Rectal smooth muscle tissue (tissue), 1 donor: ENCODE measurements at regions not wholly inside any gene's neighbourhood (a gene's known extent, or its start where the extent isn't known, plus 50 kb on each side); places are given as distances from the start of the nearest gene placed in this dataset.
A peak's percentile ranks its signal among the peaks of the same experiment; 100 is the strongest.

Source experiments
- H3K27ac ChIP-seq: one replicate; pipeline ENCODE4 v1.7.0; 2013; ENCODE audit warnings: low read depth, low read length, inconsistent platforms
- H3K27me3 ChIP-seq: one replicate; pipeline ENCODE4 v1.7.0; 2013; ENCODE audit warnings: low read length; ENCODE audit not compliant: control insufficient read depth, insufficient read depth
- H3K36me3 ChIP-seq: one replicate; pipeline ENCODE4 v1.7.0; 2013; ENCODE audit warnings: low read length; ENCODE audit not compliant: control insufficient read depth, insufficient read depth
- H3K4me1 ChIP-seq: one replicate; pipeline ENCODE4 v1.7.0; 2013; ENCODE audit warnings: low read length; ENCODE audit not compliant: control insufficient read depth, insufficient read depth
- H3K4me3 ChIP-seq: one replicate; pipeline ENCODE4 v1.7.0; 2013; ENCODE audit warnings: low read length
- H3K9ac ChIP-seq: one replicate; pipeline ENCODE4 v1.7.0; 2013; ENCODE audit warnings: low read length

DNA sequence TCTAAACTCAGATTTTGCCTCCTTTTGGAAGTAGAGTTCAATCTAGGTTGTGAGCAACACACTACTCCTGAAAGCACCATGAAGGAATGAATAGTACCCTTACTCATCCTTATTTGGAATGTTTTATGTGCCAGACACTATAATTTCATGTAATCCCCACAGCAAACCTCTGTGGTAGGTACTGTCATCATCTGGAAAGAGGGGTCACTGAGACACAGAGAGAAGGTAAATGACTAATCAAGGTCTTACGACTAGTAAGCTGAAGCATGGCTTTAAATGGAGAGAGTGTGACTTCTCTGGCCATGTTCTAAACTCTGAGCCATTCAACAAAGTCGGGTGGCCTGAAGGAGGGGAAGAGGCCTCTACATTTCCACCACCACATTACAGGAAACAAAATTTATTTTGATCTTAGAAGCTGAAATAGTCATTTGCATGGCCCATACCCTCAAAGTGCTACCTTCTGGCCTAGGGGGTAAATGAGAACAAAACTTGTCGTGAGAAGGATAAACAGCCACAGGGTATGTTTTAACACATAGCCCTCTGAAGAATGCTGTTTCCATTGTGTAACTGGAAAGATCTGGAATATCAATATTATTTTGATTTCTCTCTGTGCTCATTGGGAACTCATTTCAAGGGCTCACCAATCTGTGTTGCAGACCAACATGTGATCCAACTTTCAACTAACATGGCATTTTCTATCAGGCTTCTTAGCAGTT is 180.8 kb upstream of the RFC3 start:
- H3K27me3 ChIP-seq, result no peaks in the 10 kb centered on the region
- H3K27ac ChIP-seq, result no peak overlapping the region
- H3K36me3 ChIP-seq, result no peaks in the 10 kb centered on the region
- peaks cover 12% of the 10 kb centered on the region for H3K4me1 ChIP-seq
- H3K4me3 ChIP-seq, result no peak overlapping the region
- H3K9ac ChIP-seq, result no peak overlapping the region

DNA sequence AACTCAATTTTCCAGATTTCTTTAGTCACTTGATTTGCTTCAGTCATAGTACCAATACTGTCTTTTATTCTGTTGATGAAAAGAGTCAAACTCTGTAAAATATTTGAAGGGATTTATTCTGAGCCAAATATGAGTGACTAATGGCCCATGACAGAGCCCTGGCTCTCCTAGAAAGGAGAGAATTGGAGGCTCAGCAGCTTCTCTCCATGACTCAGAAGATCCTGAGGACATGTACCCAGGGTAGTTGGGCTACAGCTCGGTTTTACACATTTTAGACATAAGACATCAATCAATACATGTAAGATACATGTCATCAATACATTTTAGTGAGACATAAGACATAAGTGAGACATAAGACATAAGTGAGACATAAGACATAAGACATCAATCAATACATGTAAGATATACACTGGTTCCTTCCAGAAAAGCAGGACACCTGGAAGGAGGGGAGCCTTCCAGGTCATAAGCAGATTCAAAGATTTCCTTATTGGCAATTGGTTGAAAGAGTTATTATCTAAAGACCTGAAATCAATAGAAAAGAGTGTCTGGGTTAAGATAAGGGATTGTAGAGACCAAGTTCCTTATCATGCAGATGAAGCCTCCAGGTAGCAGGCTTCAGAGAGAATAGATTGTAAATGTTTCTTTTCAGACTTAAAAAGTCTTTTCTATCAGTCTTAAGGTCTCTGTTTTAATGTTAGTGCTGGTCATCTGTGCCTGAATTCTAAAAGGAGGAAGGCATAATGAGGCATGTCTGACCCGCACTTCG is 179.8 kb upstream of the RFC3 start:
- peak overlapping the region; percentile 7 for H3K27ac ChIP-seq
- H3K4me1 ChIP-seq, result peaks cover 18% of the 10 kb centered on the region
- no peaks in the 10 kb centered on the region for H3K36me3 ChIP-seq
- no peak overlapping the region for H3K9ac ChIP-seq
- no peaks in the 10 kb centered on the region for H3K27me3 ChIP-seq
- no peak overlapping the region for H3K4me3 ChIP-seq

DNA sequence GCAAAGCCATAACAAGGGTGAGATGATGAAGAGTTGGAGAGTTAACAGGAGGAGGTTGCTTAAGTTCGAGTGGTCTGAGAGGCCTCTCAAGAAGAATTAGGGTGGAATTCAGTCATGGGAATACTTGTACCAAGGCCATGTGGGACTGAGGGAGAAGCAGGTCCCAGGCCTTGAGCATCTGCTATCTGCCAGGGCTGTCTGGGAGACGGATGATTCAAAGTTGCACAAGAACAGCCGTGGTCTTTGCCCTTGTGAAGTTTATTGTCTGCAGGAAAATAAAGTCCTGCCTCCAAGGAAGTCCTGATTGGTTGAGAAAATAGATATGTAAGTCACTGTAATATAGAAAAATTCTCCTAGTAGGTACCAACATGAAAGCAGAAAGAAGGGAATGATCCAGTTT is 178.8 kb upstream of the RFC3 start:
- no peak overlapping the region for H3K4me3 ChIP-seq
- peaks cover 20% of the 10 kb centered on the region for H3K4me1 ChIP-seq
- H3K9ac ChIP-seq, result no peak overlapping the region
- H3K27ac ChIP-seq, result no peak overlapping the region
- H3K36me3 ChIP-seq, result no peaks in the 10 kb centered on the region
- no peaks in the 10 kb centered on the region for H3K27me3 ChIP-seq

DNA sequence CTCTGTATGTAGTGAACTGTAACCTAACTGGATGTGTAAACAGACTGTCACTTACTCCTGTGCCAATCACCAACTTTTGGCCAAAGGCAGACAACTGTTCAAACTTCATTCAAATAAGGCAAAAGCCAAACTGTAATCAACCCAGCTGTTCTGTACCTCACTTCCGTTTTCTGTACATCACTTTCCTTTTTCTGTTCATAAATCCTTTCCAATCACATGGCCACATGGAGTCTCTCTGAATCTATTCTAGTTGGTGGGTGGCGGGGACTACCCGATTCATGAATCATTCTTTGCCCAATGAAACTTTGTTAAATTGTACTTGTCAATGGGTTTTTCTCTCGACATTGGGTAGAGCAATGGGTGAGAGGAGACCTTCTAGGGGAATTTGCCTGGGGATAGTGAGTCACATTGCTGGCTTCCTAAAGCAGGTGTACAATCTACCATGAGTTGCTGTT is 178.3 kb upstream of the RFC3 start:
- no peak overlapping the region for H3K9ac ChIP-seq
- H3K27me3 ChIP-seq, result no peaks in the 10 kb centered on the region
- H3K27ac ChIP-seq, result no peak overlapping the region
- H3K4me1 ChIP-seq, result peaks cover 18% of the 10 kb centered on the region
- H3K36me3 ChIP-seq, result no peaks in the 10 kb centered on the region
- no peak overlapping the region for H3K4me3 ChIP-seq

DNA sequence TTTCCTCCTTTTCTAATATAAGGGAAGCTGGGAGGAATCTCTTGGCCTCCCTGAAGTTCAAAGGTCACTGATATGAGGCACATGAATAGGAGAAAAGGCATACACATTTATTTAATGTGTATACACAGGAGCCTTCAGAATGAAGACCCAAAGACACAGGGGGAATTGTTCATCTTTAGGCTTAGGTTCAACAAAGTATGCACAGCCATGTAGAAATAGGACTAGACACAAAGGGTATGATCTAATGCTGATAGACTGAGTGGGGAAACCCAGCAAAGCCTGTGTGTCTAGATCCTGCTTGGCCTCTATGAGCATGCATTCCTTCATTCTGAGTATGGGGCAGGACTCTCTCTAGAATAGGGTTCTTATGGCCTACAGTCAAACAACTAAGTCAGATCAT is 177.1 kb upstream of the RFC3 start:
- Histone ChIP-seq H3K9ac (no peak overlapping the region), H3K27me3 (no peaks in the 10 kb centered on the region), H3K27ac (no peak overlapping the region), H3K4me3 (no peak overlapping the region), H3K4me1 (peaks cover 13% of the 10 kb centered on the region), H3K36me3 (no peaks in the 10 kb centered on the region)

DNA sequence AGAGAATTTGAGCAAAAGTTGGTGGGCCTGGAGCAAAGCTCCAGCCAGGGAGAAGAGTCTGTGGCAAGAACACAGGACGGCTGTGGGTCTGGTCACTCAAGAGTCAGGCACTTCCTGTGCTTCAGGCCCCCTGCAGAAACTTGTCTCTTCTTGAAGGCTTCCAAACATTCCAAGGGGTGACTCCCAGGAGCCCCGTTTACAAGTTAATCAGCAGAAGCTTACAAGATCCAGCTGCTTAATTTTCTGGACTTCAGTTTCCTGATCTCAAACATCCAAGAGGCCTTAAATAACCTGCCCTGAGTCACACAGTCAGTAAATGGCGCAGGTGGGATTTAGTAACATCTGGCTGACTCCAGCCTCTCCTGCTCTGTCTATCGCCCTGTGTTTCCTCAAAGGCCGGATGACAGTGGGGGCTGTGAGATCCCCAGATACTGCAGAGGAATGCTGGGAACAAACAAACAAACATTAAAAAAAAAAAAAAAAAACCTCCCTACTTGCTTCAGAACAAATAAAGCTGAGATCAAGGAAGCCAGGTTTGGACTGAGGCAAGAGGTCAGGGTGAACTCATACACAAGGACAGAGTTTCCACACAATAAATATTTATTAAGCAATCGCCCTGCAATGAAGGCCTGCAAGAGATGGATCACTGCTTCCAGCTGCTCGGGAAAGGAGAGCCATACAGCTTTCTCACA is 175.4 kb upstream of the RFC3 start:
- Histone ChIP-seq H3K4me1 (peaks cover 13% of the 10 kb centered on the region), H3K27me3 (no peaks in the 10 kb centered on the region), H3K9ac (no peak overlapping the region), H3K36me3 (no peaks in the 10 kb centered on the region), H3K4me3 (no peak overlapping the region), H3K27ac (peak overlapping the region; percentile 34)

DNA sequence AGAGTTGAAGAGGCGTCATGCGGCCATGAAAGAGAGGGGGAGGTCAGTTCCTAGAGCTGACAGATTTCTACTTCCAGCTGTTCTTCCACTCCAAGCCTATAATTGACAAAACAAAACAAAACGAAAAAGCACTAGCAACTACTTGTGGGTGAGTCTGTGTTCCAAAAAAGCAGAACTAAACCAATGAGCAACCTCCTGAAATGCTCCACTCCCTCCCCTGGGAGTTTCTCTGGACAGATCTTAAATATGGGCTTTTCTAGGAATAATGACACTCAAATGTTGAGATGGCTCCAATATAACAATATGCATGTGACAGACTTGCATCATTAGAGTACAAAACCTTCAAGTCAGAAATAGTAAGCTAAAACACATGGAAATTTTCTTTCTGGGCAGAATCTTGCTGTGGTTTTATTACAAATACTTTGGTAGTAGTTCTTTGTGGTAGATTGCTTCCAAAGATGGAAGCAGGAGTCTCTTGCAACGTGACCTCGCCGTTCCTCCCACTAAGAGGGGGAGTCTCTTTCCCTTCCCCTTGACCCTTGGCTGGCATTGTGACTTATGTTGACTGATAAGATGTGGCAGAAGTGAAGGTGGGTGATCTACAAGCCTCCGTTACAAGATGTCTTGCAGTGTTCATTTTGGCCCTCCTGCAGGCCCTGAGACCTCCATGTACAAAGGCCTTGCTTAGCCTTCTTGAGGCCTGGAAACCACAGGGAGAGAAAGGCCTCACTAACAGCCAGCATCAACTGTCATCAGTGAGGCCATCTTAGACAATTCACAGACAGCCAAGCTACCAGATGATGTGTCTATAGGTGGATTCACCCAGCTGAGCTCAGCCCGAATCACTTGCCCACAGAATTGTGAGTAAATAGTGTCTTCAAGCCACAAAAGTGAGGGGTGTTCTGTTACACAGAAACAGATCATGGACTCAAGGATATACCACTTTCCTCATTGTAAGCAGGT is 173.1 kb upstream of the RFC3 start:
- H3K27ac ChIP-seq, result peak overlapping the region; percentile 8
- H3K36me3 ChIP-seq, result no peaks in the 10 kb centered on the region
- no peaks in the 10 kb centered on the region for H3K27me3 ChIP-seq
- H3K9ac ChIP-seq, result no peak overlapping the region
- no peak overlapping the region for H3K4me3 ChIP-seq
- H3K4me1 ChIP-seq, result peaks cover 10% of the 10 kb centered on the region

DNA sequence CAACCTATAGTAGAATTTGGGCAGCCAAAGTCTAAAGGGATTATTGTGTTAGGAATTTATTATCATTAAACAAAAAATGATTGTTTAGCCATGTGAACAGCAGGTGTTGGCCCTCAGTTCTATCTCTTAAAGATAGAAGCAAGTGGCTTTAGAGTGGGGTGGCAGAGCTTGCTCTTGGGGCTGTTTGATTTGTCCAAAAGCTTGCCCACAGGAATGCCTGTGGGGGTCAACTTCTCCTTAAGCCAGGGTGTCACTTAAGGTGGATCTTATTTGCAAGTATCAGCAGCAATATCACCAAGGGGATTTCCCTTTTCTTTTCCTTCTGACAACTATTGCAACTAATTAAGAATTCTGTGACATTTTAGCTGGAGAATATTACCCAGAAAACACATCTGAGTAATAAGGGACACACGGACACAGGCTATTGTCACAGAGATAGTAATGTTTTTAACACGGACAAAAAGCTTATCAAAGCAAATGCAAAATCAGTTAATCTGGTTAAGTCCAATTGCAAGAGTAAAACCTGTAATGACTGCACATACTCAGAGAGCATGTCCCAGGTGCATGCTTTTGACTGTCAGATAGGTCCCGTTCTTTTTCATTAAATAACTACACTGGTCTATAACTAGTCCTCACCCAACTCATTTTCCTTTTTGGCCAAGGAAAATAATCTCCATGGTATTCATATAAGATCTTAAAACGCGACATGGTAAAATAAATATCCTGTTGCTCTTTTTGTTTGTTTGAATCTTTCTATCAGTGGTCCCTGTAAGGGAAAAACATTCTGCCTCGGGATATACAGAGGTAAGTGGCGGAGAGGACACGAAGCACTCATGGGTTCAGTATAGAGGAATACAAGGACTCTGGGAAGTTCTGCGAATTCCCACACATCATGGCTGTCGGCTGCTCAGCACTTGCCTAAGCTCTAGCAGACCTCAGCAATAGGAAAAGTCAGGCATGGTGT is 172.1 kb upstream of the RFC3 start:
- peaks cover 10% of the 10 kb centered on the region for H3K4me1 ChIP-seq
- no peak overlapping the region for H3K4me3 ChIP-seq
- no peaks in the 10 kb centered on the region for H3K36me3 ChIP-seq
- H3K9ac ChIP-seq, result no peak overlapping the region
- H3K27ac ChIP-seq, result no peak overlapping the region
- H3K27me3 ChIP-seq, result no peaks in the 10 kb centered on the region

DNA sequence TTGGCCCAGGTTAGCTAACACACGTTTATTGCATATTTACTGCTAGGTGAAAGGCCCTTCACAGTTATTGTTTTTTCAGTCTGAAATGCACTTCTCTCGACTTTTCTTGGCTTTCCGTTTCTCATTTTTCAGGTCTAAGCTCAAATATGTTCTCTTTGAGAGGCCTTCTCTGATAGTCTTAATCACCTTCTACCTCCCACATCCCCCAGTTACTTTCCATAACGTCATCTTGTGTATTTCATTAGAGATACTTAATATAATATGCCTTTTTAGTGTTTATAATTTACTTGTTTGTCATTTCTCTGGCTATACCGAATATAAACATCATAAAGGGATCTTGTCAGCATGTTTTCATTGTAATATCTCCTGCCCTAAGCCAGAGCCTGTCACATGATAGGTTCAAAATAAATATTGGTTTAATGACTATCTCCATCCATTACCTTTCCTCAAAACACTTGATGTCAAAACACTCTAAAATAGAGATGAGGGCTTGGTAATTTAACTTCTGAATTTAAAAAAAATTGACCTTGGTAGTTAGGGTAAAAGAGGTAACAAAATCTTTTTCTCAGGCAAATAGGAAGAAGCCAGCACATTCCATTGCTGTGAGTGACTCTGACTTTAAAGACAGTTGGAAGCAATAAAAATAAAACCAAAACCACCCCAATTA is 168.6 kb upstream of the RFC3 start:
- no peaks in the 10 kb centered on the region for H3K4me1 ChIP-seq
- H3K27me3 ChIP-seq, result no peaks in the 10 kb centered on the region
- no peak overlapping the region for H3K4me3 ChIP-seq
- H3K36me3 ChIP-seq, result no peaks in the 10 kb centered on the region
- H3K9ac ChIP-seq, result no peak overlapping the region
- H3K27ac ChIP-seq, result no peak overlapping the region

DNA sequence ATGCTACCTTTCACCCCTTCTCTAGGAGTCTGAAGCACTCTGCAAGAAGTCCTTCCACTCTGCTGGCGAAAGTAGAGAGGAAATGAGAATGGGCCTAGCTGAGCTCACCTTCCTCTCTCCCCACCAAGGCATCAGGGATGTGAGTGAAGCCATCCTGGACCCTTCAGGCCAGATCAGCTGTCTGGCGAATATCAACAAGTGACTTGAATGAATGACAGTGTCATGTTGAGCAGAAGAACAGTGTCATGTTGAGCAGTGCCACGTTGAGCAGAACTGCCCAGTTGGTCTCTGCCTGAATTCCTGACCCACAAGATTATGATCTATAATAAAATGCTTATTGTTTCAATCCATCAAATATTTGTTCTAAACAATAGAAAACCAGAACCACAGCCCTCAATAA is 166.2 kb upstream of the RFC3 start:
- Histone ChIP-seq H3K27ac (no peak overlapping the region), H3K36me3 (no peaks in the 10 kb centered on the region), H3K4me3 (no peak overlapping the region), H3K27me3 (no peaks in the 10 kb centered on the region), H3K9ac (no peak overlapping the region), H3K4me1 (no peaks in the 10 kb centered on the region)

DNA sequence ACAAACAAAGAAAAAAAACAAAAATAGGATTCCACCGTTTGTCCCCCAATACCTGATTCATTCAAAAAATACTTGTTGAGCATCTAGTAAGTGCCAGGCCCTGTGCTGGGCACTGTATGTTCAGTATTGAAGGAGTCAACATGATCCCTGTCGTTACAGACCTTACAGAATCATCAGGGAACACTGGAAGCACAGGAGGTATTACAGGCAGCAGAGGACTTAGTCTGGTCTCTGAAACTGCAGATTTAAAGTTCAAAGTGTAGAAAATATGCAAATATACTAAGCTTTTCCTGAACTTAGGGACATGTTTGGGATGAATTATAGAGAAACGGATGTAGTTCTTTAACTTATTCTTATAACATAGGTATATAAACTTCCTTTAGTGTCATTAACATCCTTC is 160.7 kb upstream of the RFC3 start:
- no peak overlapping the region for H3K9ac ChIP-seq
- H3K4me1 ChIP-seq, result peaks cover 2% of the 10 kb centered on the region
- no peaks in the 10 kb centered on the region for H3K36me3 ChIP-seq
- H3K4me3 ChIP-seq, result no peak overlapping the region
- no peak overlapping the region for H3K27ac ChIP-seq
- no peaks in the 10 kb centered on the region for H3K27me3 ChIP-seq
